PC-9 (cell line): ENCODE measurements at regions not wholly inside any gene's neighbourhood (a gene's known extent, or its start where the extent isn't known, plus 50 kb on each side); places are given as distances from the start of the nearest gene placed in this dataset.

ENCODE experiments used
- BruUV-seq: library from RNA; stranded (reverse); fragments of 400-500 nt; replicated peaks from 2 replicates; lab custom pipeline; 2021; lab: Mats Ljungman, UMichigan
- CTCF ChIA-PET: fragments of 300-600 bp; sonication (Branson Sonifier 250); formaldehyde crosslinking; loops from one replicate; lab custom pipeline; 2022; ENCODE audit warnings: antibody characterized with exemption; lab: Charles Lee
- POLR2A ChIA-PET: fragments of 300-600 bp; sonication (Branson Sonifier 250); formaldehyde crosslinking; loops from one replicate; lab custom pipeline; 2022; ENCODE audit warnings: antibody characterized with exemption; ENCODE audit not compliant: unreplicated experiment; lab: Charles Lee
- DNase-seq, 2 experiments: peaks; one replicate each; pipeline versions ENCODE4 v3.0.0 to v3.0.0-alpha.2; 2015 to 2022; ENCODE audit warnings: mixed read lengths in 1 of 2
- H2AFZ ChIP-seq: fragments of 200-600 bp; sonication (generic); 2 replicates; pipeline ENCODE4 v1.8.1; 2017; ENCODE audit warnings: antibody characterized with exemption
- H3F3A ChIP-seq: fragments of 200-600 bp; sonication (generic); 2 replicates; pipeline ENCODE4 v1.8.1; 2017; ENCODE audit warnings: antibody characterized with exemption, mild to moderate bottlenecking, low read depth; ENCODE audit not compliant: insufficient read depth
- H3K27ac ChIP-seq: fragments of 200-600 bp; sonication (generic); 2 replicates; pipeline ENCODE4 v1.6.1; 2016; ENCODE audit warnings: mixed run types
- H3K27me3 ChIP-seq: fragments of 200-600 bp; sonication (generic); 2 replicates; pipeline ENCODE4 v1.6.1; 2016; ENCODE audit warnings: low read depth, mixed run types; ENCODE audit not compliant: insufficient read depth
- H3K36me3 ChIP-seq: fragments of 200-600 bp; sonication (generic); 2 replicates; pipeline ENCODE4 v1.6.1; 2016; ENCODE audit warnings: low read depth, mixed run types
- H3K4me1 ChIP-seq: fragments of 200-600 bp; sonication (generic); replicated peaks from 2 replicates; pipeline ENCODE4 v1.6.1; 2016; ENCODE audit warnings: mixed run types; ENCODE audit not compliant: insufficient read depth
- H3K4me2 ChIP-seq: fragments of 200-600 bp; sonication (generic); 2 replicates; pipeline ENCODE4 v1.6.1; 2017; ENCODE audit warnings: mixed run types
- H3K4me3 ChIP-seq: fragments of 200-600 bp; sonication (generic); 2 replicates; pipeline ENCODE4 v1.6.1; 2016; ENCODE audit warnings: mixed run types
- H3K79me2 ChIP-seq: fragments of 200-600 bp; sonication (generic); 2 replicates; pipeline ENCODE4 v1.6.1; 2017; ENCODE audit warnings: low read depth, mixed run types
- H3K9me2 ChIP-seq: fragments of 200-600 bp; sonication (generic); 2 replicates; pipeline ENCODE4 v1.8.1; 2017; ENCODE audit warnings: mild to moderate bottlenecking; ENCODE audit not compliant: insufficient read depth
- H3K9me3 ChIP-seq: fragments of 200-600 bp; sonication (generic); 2 replicates; pipeline ENCODE4 v1.8.1; 2016; ENCODE audit warnings: low read depth; ENCODE audit not compliant: insufficient read depth
- H4K20me1 ChIP-seq: fragments of 200-600 bp; sonication (generic); 2 replicates; pipeline ENCODE4 v1.8.1; 2017; ENCODE audit not compliant: insufficient read depth
- EZH2 ChIP-seq: fragments of 200-600 bp; sonication (generic); IDR thresholded peaks from 2 replicates; pipeline ENCODE4 v1.8.0; 2017; ENCODE audit warnings: antibody characterized with exemption, low read depth
- intact Hi-C: fragments of 100-400 bp; cut with micrococcal nuclease; formaldehyde crosslinking; loops from one replicate; pipeline ENCODE4 v1.10.0; 2022; ENCODE audit not compliant: unreplicated experiment
- TF ChIP-seq, protein P1 (sequence below): fragments of 200-600 bp; sonication (generic); conservative IDR thresholded peaks from 2 replicates; pipeline ENCODE4 v1.6.1; 2017; ENCODE audit warnings: mixed run types, antibody characterized with exemption, mild to moderate bottlenecking, moderate library complexity

DNA sequence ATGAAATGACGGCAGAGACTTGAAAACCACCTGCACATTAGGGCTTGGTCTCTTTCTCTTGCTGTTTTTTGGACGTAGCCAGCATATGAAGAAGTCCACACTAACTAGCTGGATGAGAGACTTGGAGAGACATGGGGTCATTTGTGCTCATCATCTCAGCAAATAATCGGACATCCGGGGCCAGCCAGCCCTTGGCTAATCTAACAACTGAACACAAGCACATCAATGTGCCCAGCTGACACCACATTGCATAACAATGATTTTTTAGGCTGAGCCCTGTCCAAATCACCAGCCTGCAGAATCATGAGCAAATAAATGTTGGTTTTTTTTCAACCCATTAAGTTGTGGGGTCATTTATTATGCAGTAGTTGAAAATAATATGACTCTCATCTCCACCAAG, 460.3 kb upstream of the LARGE1 start:
- no TSS peak for BruUV-seq
- intact Hi-C loops = no loop called here

DNA sequence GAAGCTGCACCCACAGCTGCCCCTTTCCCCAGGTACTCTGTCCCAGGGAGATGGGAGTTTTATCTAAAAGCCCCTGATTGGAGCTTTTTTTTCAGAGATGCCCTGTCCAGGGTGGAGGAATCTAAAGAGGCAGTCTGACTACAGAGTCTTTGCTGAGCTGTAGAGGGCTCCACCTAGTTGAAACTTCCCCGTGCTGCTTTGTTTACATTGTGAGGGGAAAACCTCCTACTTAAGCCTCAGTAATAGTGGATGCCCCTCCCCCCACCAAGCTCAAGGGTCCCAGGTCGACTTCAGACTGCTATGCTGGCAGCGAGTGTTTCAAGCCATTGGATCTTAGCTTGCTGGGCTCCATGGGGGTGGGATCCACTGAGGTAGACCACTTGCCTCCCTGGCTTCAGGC, 470.1 kb upstream of the LARGE1 start:
- no peaks in the 10 kb centered on the region for H3K9me2 ChIP-seq
- H3K4me2 ChIP-seq = no peak overlapping the region
- no peaks in the 10 kb centered on the region for H3K79me2 ChIP-seq
- H3K36me3 ChIP-seq = no peaks in the 10 kb centered on the region
- TF ChIP-seq, protein P1, sequence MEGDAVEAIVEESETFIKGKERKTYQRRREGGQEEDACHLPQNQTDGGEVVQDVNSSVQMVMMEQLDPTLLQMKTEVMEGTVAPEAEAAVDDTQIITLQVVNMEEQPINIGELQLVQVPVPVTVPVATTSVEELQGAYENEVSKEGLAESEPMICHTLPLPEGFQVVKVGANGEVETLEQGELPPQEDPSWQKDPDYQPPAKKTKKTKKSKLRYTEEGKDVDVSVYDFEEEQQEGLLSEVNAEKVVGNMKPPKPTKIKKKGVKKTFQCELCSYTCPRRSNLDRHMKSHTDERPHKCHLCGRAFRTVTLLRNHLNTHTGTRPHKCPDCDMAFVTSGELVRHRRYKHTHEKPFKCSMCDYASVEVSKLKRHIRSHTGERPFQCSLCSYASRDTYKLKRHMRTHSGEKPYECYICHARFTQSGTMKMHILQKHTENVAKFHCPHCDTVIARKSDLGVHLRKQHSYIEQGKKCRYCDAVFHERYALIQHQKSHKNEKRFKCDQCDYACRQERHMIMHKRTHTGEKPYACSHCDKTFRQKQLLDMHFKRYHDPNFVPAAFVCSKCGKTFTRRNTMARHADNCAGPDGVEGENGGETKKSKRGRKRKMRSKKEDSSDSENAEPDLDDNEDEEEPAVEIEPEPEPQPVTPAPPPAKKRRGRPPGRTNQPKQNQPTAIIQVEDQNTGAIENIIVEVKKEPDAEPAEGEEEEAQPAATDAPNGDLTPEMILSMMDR = no peak
- TF ChIP-seq EZH2 = no peak
- H3K27me3 ChIP-seq = no peaks in the 10 kb centered on the region
- ChIA-PET CTCF (no interaction called here), POLR2A (no interaction called here)
- H3K4me3 ChIP-seq = no peak overlapping the region
- no TSS peak for BruUV-seq
- intact Hi-C loops = no loop called here
- DNase-seq = no peak
- no peak overlapping the region for H2AFZ ChIP-seq
- H3K4me1 ChIP-seq = no peaks in the 10 kb centered on the region
- H3K27ac ChIP-seq = no peak overlapping the region
- no peaks in the 10 kb centered on the region for H3K9me3 ChIP-seq
- H4K20me1 ChIP-seq = no peaks in the 10 kb centered on the region
- no peaks in the 10 kb centered on the region for H3F3A ChIP-seq

More for the DNA sequence above, 460.3 kb upstream of the LARGE1 start:
- no peaks in the 10 kb centered on the region for H3K27me3 ChIP-seq
- POLR2A ChIA-PET = no interaction called here
- H3K27ac ChIP-seq = no peak overlapping the region
- CTCF ChIA-PET = no interaction called here
- no peak overlapping the region for H3K4me3 ChIP-seq
- DNase-seq = no peak
- no peaks in the 10 kb centered on the region for H3K79me2 ChIP-seq
- H3K9me3 ChIP-seq = no peaks in the 10 kb centered on the region
- no peaks in the 10 kb centered on the region for H3K9me2 ChIP-seq
- H4K20me1 ChIP-seq = no peaks in the 10 kb centered on the region
- H3K36me3 ChIP-seq = no peaks in the 10 kb centered on the region
- TF ChIP-seq, protein P1 = no peak
- H3K4me2 ChIP-seq = no peak overlapping the region
- H2AFZ ChIP-seq = no peak overlapping the region
- no peaks in the 10 kb centered on the region for H3F3A ChIP-seq
- H3K4me1 ChIP-seq = no peaks in the 10 kb centered on the region

- TF ChIP-seq, protein P1 = no peak
- no peak for TF ChIP-seq EZH2
- intact Hi-C loops = no loop called here
These were observed 475.1 kb upstream of the LARGE1 start for GRCh38 chr22:34395370-34395769.

More at GRCh38 chr22:34395370-34395769, 475.1 kb upstream of the LARGE1 start:
- ChIA-PET POLR2A (no interaction called here), CTCF (no interaction called here)
- no peaks in the 10 kb centered on the region for H3K9me2 ChIP-seq
- no peak overlapping the region for H3K4me2 ChIP-seq
- no peak overlapping the region for H3K4me3 ChIP-seq
- no peak for DNase-seq
- H3K9me3 ChIP-seq = no peaks in the 10 kb centered on the region
- H3K27me3 ChIP-seq = no peaks in the 10 kb centered on the region
- no peak overlapping the region for H3K27ac ChIP-seq
- no peaks in the 10 kb centered on the region for H3K79me2 ChIP-seq
- no peak overlapping the region for H2AFZ ChIP-seq
- no peaks in the 10 kb centered on the region for H3K36me3 ChIP-seq
- no peaks in the 10 kb centered on the region for H4K20me1 ChIP-seq
- H3K4me1 ChIP-seq = no peaks in the 10 kb centered on the region
- no peaks in the 10 kb centered on the region for H3F3A ChIP-seq
- BruUV-seq = no TSS peak
